ENCODE measurements at regions not wholly inside any gene's neighbourhood (a gene's known extent, or its start where the extent isn't known, plus 50 kb on each side); places are given as distances from the start of the nearest gene placed in this dataset.

DNA sequence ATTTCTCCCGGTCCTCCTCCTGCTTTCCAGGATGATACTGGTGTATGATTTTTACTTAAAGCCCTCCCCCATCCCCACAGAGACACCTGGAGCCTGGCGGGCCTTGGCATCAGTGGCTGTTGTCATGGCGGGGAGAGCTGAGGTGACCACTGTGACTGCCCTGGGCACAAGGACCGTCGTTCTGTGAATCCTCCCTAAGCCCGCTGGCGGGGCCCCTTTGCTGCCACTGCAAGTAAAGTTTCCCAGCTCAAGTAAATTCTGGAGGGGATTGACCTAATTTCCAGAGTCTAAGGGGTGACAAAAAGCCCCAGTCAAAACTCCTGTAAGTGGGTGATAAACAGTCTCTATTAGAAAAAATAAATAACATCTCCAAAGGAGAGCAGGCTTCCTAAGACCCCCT is 393.2 kb upstream of the PODXL start:
- TF ChIP-seq, protein P1, sequence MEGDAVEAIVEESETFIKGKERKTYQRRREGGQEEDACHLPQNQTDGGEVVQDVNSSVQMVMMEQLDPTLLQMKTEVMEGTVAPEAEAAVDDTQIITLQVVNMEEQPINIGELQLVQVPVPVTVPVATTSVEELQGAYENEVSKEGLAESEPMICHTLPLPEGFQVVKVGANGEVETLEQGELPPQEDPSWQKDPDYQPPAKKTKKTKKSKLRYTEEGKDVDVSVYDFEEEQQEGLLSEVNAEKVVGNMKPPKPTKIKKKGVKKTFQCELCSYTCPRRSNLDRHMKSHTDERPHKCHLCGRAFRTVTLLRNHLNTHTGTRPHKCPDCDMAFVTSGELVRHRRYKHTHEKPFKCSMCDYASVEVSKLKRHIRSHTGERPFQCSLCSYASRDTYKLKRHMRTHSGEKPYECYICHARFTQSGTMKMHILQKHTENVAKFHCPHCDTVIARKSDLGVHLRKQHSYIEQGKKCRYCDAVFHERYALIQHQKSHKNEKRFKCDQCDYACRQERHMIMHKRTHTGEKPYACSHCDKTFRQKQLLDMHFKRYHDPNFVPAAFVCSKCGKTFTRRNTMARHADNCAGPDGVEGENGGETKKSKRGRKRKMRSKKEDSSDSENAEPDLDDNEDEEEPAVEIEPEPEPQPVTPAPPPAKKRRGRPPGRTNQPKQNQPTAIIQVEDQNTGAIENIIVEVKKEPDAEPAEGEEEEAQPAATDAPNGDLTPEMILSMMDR (optimal IDR thresholded peaks at IDR 0.05 in 1 of 3, IDR thresholded peaks at IDR 0.05 in 1 of 3, conservative IDR thresholded peaks at IDR 0.05 in 1 of 3; ENCODE audit: extremely low read depth in 1 of 3, insufficient read depth in 2 of 3, low read length in 3 of 3): no peak
- TF ChIP-seq EZH2 (IDR thresholded peaks at IDR 0.05; ENCODE audit: low read length): no peak
